Neutrophil (primary cell): ENCODE measurements at regions not wholly inside any gene's neighbourhood (a gene's known extent, or its start where the extent isn't known, plus 50 kb on each side); places are given as distances from the start of the nearest gene placed in this dataset.
"Not testable (repeated sequence)": the region's sequence is repeated elsewhere in the genome, so short reads cannot be mapped to it uniquely, and the experiment has no call there.

Source experiments
- H3K27ac ChIP-seq: fragments of 200-600 bp; sonication (generic); 2 replicates; pipeline ENCODE4 v1.5.1; 2016; ENCODE audit warnings: mild to moderate bottlenecking, moderate library complexity
- H3K27me3 ChIP-seq: fragments of 200-600 bp; sonication (generic); 2 replicates; pipeline ENCODE4 v1.6.0; 2016; ENCODE audit warnings: mild to moderate bottlenecking
- H3K36me3 ChIP-seq: fragments of 200-600 bp; sonication (generic); 2 replicates; pipeline ENCODE4 v1.5.1; 2017
- H3K4me1 ChIP-seq, 2 experiments: fragments of 200-600 bp in 1 of 2; sonication (generic) in 1 of 2; 1 replicate in 1 of 2; 2 replicates in 1 of 2; pipeline versions ENCODE4 v1.5.1 to v1.6.1; 2013 to 2016; ENCODE audit warnings: low read depth in 1 of 2, low read length in 1 of 2, mild to moderate bottlenecking in 1 of 2, moderate library complexity in 1 of 2; ENCODE audit not compliant: control insufficient read depth in 1 of 2, insufficient read depth in 1 of 2
- H3K4me3 ChIP-seq, 2 experiments: fragments of 200-600 bp in 1 of 2; sonication (generic) in 1 of 2; 1 replicate in 1 of 2; 2 replicates in 1 of 2; pipeline ENCODE4 v1.5.1; 2013 to 2016; ENCODE audit warnings: low read depth in 1 of 2, low read length in 1 of 2, mild to moderate bottlenecking in 1 of 2, moderate library complexity in 1 of 2
- H3K9me3 ChIP-seq: fragments of 200-600 bp; sonication (generic); 2 replicates; pipeline ENCODE4 v1.5.1; 2016
- TF ChIP-seq, protein P1 (sequence below): fragments of 200-600 bp; sonication (generic); IDR thresholded peaks from 2 replicates; pipeline ENCODE4 v1.5.1; 2016; ENCODE audit warnings: antibody characterized with exemption

DNA sequence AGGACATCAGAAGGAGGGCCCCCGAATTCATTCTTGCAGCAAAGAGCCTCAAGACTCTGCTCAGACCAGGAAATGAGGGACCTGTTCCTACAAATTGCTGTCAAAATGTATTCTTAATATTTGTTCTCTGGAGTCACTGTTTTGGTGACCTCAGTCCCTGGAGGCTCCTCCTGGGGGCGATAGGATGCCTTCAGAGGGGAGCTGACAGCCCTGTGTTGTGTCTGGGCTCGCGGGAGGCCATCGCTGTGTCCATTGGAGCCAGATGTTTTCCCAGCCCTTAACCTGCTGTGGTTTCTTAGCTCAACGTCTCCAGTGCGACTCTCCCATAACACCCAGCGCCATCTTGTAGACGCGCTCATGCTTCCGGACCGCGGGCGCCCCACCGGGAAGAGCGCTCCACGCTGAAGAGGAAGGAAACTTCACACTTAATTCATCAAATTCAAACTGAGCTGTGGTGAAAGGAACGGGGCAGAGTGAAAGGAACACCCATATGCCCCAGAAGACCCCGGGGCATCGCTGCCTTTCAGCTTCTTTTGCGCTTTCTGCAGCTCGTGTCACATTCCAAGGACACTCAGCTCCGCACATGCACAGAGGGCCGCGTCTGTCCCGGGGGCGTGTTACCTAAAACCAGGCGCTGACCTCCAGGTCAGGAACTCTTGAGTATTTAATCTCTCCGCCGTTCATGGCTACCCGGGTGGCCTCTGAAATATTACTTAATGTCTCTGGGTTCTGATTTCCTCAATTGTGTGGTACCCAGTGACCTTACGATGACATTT, 112.3 kb upstream of the GDNF start:
- H3K4me3 ChIP-seq = no peak overlapping the region
- H3K27me3 ChIP-seq = no peaks in the 10 kb centered on the region
- TF ChIP-seq, protein P1, sequence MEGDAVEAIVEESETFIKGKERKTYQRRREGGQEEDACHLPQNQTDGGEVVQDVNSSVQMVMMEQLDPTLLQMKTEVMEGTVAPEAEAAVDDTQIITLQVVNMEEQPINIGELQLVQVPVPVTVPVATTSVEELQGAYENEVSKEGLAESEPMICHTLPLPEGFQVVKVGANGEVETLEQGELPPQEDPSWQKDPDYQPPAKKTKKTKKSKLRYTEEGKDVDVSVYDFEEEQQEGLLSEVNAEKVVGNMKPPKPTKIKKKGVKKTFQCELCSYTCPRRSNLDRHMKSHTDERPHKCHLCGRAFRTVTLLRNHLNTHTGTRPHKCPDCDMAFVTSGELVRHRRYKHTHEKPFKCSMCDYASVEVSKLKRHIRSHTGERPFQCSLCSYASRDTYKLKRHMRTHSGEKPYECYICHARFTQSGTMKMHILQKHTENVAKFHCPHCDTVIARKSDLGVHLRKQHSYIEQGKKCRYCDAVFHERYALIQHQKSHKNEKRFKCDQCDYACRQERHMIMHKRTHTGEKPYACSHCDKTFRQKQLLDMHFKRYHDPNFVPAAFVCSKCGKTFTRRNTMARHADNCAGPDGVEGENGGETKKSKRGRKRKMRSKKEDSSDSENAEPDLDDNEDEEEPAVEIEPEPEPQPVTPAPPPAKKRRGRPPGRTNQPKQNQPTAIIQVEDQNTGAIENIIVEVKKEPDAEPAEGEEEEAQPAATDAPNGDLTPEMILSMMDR = no peak

DNA sequence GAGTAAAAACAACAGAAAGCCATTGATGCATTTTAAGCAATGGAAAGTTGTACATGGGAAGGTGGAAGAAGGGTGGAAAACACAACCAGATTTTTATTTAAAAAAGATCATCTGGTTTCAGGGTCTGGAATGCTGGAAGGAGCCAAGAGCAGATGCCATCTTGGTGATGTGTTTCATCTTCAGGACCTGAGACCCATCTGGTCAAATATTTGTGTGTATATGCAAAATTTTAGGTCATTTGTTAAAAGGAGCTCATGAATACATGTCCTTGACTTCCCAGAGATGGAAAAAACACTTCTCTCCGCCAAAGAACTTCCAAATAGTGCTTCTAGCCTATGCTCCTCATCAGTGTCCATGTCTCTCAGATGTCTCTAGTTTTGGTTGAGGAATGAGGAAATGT, 110.6 kb upstream of the GDNF start:
- Histone ChIP-seq H3K36me3 (no peaks in the 10 kb centered on the region), H3K4me1 (no peaks in the 10 kb centered on the region), H3K27ac (no peak overlapping the region), H3K9me3 (no peaks in the 10 kb centered on the region), H3K4me3 (no peak overlapping the region), H3K27me3 (no peaks in the 10 kb centered on the region)
- TF ChIP-seq, protein P1 = no peak

More for the DNA sequence above, 112.3 kb upstream of the GDNF start:
- H3K36me3 ChIP-seq = no peaks in the 10 kb centered on the region
- no peaks in the 10 kb centered on the region for H3K9me3 ChIP-seq
- H3K27ac ChIP-seq = no peak overlapping the region
- H3K4me1 ChIP-seq = no peaks in the 10 kb centered on the region

DNA sequence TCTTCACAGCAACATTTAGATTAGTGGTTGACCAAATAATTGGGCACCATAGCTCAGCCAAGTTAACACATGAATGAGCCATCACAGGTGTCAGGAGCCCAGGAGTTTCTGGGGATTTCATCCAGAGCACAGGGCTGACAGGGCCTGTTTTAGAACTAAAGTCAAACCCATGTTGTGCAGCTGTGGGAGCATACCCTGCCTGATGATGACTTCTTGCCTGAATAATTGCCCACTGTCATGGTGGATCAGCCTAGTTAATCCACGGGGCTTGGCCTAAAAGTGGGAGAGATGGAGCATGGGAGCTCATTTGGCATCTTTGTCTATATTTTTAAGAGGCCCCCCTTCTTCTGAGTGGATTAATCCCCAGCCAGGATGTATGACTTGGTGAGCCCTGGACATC, 105.6 kb upstream of the GDNF start:
- TF ChIP-seq, protein P1 = no peak
- Histone ChIP-seq H3K27me3 (no peaks in the 10 kb centered on the region), H3K4me1 (no peaks in the 10 kb centered on the region)

DNA sequence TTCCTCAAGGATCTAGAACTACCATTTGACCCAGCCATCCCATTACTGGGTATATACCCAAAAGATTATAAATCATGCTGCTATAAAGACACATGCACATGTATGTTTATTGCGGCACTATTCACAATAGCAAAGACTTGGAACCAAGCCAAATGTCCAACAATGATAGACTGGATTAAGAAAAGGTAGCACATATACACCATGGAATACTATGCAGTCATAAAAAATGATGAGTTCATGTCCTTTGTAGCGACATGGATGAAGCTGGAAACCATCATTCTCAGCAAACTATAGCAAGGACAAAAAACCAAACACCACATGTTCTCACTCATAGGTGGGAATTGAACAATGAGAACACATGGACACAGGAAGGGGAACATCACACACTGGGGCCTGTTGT, 103.3 kb upstream of the GDNF start:
- not testable (repeated sequence) for H3K27ac ChIP-seq, H3K36me3 ChIP-seq, H3K9me3 ChIP-seq, H3K4me3 ChIP-seq, H3K4me1 ChIP-seq, H3K27me3 ChIP-seq

More for the DNA sequence above, 105.6 kb upstream of the GDNF start:
- no peak overlapping the region for H3K4me3 ChIP-seq
- H3K27ac ChIP-seq = no peak overlapping the region
- no peaks in the 10 kb centered on the region for H3K9me3 ChIP-seq
- no peaks in the 10 kb centered on the region for H3K36me3 ChIP-seq

DNA sequence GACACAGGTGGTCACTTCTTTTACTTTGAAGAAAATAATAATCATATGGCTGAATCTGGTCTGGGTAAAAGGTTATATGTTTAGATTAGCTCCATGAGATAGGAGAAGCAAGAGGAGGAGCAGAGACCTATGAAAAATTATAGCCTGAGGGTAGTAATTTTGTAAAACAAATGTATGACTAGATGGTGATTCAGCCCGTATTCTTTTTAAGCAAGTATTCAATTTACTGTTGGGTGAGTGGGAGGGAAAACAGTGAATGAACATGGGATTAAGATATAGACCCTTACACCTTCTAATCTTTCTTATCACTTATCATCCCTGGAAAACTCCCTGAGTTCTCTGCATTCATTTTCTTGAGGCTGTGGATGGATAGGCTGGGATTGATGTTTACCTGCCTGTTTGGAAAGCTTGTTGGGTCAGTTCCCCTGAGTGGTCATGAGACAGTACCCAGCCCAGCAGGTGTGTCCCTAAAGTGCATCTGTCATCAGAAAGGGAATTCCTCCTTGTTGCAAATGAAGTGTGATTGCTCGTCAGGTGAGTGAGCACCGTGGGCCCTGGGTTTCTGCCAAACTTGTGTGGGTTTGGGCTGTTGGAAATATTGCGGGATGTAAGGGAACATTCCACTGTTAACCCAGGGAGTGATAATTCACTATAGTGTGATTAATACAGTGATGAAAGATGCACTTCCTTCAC, 101.2 kb upstream of the GDNF start:
- H3K36me3 ChIP-seq = no peaks in the 10 kb centered on the region
- no peak overlapping the region for H3K4me3 ChIP-seq
- no peaks in the 10 kb centered on the region for H3K27me3 ChIP-seq
- H3K27ac ChIP-seq = no peak overlapping the region
- H3K4me1 ChIP-seq = no peaks in the 10 kb centered on the region
- no peaks in the 10 kb centered on the region for H3K9me3 ChIP-seq
- TF ChIP-seq, protein P1 = no peak

DNA sequence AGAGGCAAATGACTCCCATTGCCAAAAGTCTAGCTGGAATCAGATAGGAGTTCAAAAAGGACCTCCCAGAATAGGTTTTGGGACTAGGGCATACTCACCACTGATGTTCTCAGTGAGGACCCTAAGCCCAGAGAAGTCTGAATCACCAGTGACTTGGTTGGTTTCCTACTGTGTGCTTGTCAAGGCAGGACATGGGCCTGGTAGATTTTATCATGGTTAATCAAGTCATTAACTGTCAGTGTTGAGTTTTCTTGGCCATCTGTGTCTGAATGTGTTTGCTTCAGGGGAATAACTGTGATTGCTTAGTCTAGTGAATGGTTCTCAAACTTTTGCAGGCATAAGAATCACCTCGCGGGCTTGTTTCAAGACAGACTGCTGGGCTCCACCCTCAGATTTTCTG, 99.0 kb upstream of the GDNF start:
- Histone ChIP-seq H3K36me3 (no peaks in the 10 kb centered on the region), H3K9me3 (no peaks in the 10 kb centered on the region), H3K27ac (no peak overlapping the region), H3K27me3 (no peaks in the 10 kb centered on the region), H3K4me1 (no peaks in the 10 kb centered on the region), H3K4me3 (no peak overlapping the region)
- TF ChIP-seq, protein P1 = no peak
